Stimulated activated CD4-positive, alpha-beta T cell treated with anti-CD3 and anti-CD28 coated beads, Interleukin-15, amount 100 ng/mL, for 48 hours (primary cell): ENCODE measurements at regions not wholly inside any gene's neighbourhood (a gene's known extent, or its start where the extent isn't known, plus 50 kb on each side); places are given as distances from the start of the nearest gene placed in this dataset.
"Not testable (repeated sequence)": the region's sequence is repeated elsewhere in the genome, so short reads cannot be mapped to it uniquely, and the experiment has no call there.

Experiments used
- DNase-seq, 2 donors: peaks; one replicate each; pipeline ENCODE4 v3.0.0-alpha.2; 2020; ENCODE audit warnings: low read depth in 2 of 2

DNA sequence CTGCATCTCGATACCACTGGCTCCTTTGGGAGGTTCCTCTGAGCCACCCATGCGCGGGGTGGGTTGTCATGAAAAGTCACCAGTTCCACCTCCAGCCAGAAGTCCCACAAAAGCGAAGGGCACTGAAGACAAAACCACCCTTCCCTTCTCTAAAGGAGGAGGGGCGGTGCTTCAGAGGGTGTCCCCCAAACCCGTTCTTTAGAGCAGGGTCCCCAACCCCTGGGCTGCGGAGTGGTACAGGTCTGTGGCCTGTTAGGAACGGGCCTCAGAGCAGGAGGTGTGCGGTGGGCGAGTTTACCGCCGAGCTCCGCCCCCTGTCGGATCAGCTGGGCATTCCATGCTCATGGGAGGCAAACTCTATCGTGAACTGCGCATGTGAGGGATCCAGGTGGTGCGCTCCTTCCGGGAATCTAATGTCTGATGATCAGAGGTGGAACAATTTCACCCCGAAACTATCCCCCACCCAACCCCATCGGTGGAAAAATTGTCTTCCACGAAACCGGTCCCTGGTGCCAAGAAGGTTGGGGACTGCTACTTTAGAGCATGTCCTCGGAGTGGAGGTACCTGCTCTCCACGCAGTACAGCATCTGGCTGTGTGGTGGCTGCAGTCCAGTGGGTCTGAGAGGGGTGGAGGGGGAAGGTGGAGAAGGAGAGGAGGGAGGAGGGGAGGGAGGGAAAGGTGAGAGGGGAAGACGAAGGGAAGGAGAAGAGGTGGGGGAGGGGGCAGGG, 72.9 kb upstream of the SEPTIN5 start:
- no peak for DNase-seq

DNA sequence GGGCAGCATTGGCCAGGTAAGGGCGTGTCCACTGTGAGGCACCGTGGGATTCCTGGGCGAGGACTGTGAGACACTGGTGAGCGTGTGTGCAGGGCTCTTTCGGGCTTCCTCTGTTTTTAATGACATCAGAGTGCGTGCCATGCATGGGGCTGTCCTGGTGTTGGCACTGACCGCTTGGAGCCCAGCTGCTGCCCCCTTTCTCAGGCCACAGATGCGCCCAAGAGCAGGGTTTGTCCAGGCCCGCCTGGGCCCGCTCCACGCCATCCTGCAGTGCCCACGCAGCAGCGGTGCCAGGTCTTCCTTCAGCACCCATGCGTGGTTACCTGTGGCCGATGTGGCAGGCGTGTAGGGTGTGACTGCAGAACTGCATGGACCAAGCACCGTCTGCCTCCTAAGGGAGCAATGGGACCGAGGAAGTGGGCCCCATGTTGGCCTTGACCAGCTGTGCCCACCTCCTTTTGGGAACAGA, 72.3 kb upstream of the SEPTIN5 start:
- DNase-seq, result no peak

DNA sequence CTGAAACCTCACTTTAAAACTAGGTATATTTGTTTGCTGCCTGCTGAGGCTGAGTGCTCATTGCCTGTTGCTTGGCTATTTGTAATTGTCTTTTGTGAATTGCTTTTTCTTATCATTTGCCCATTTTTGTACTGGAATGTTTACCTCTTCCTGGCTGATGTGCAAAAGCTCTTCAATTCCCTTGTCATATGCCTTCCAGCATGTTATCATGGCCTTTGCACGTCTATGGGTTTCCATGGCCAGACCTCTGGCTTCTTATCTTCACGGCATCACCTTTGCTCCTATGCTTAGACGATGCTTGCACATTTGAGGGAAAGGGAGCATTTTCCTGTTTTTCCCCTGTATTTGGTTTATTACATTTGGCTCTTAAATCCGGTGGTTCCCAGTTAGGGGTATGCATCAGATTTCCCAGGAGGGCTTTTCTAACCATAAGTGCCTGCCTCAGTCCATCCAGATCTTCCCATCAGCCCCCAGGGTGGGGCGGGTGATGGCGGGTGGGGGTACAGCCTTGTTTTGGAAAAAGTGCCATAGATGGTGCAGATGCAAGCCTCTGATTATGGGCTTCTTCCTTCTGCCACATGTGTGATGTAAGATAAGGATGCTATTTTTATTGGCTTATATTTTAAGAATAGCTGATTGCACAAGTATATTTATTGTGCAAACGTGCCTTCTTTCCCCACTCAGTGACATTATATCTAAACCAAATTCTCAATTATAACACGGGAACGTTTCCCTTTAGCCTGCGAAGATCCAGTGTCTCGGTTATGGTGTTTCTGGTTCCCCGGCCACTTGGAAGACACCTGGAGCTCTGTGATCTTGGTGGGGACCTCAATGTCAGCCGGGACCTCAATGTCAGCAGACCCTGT, 70.6 kb upstream of the SEPTIN5 start:
- no peak for DNase-seq

DNA sequence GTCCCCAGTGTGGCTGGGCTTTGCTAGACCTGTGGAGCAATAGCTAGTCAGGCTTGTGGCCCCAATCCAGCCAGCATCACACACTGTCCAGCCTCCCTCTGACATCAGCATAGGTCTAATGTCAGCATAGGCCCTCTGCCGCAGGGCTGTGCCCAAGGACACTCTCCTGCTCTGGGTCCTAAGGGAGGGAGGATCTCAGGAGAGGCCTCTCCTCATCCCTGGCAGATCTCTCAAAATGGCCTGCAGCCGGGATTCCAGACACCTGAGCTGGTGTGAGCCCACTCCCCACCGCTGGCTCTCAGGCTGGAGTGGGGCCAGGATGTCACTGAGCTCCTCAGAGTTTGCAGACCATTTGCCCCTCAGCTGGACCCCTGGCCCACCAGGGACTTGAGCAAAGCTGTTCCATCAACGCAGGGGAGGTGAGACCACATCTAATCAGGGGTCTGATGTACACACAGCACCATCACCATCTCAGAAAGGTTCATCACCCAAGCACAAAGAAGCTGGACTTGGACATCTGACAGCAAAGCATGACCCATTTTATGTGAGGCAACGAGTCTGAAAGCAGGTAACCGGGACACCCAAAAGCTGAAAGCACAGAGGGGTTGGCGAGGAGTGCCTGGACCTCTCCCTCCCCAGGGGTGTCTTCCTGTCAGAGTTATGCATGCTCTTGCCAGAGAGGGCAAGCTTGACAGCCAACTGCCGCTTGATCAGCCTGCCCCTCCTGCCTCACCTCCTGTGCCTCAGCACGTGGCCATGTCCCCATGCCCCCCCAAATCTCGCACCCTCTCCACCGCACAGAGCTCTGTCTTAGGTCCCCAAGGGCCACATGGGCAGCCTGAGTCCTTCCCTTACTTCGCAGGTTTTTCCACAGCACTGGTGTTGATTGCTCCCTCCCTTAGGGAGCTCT, 69.7 kb upstream of the SEPTIN5 start:
- DNase-seq, result no peak

DNA sequence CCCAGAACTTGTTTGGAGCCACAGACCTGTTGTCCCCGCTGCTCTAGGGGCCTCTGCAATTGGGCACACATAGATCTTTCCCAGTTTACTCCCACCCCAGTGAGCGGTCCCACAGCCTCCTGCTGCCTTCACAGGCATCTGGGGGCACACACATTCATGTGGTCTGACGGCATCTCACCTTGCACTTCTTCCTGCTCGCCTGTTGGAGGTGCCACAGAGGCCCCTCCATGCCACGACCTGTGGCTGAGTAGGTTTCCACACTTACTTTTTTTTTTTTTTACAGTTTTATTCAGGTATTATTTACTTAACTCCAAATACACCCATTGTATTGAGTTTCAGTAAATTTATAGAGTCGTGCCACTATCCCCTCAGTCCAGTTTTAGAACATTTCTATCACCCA, 68.9 kb upstream of the SEPTIN5 start:
- DNase-seq, result no peak

DNA sequence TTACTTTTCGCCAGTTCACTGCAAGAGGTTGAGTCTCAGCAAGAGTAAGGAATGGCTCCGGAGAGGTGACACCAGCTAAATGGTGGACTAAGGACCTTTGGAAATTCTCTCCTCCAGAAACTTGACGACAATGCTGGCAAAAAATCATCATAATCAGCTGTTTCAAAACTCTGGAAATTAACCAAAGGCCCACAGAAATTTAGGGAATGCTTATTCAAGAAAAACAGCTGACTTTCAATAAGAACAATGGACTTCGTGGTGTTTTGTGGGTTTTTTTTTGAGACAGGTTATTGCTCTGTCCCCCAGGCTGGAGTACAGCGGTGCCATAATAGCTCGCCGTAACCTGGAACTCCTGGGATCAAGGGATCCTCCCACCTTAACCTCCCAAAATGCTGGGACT, 68.4 kb upstream of the SEPTIN5 start:
- no peak for DNase-seq

DNA sequence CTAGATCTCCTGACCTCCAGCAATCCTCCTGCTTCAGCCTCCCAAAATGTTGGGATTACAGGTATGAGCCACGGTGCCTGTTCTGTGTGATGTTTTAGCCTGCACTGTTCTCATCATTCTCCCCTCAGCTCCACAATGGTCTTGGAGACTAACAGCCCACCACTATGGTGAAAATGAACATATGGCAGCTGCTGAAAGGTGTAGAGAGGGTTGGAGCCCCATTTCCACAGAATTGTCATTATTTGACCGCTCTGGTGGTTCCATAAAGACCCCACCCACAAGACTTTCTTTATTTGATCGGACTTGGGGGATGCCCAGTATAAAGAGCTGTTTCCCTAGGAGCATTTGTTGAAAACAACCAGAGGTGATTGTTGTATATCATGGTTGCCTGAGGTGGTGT, 67.9 kb upstream of the SEPTIN5 start:
- DNase-seq, result no peak

DNA sequence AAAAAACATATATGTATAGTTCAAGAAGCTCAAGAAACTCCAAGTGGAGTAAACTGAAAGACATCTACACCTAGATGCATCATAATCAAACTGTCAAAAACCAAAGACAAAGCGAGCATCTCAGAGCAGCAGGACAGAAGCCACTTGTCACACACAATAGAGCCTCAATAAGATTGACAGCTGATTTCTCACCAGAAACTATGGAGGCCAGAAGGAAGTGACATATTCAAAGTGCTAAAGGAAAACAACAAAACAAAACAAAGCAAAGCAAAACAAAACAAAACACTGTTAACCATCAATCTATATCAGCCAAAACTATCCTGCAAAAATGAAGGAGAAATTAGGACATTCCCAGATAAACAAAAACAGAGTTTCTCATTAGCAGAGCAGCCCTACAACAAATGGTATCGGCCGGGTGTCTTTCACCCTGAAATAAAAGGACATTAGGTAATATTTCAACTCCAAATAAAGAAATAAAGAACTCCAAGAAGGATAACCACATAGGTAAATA, 65.8 kb upstream of the SEPTIN5 start:
- no peak for DNase-seq

DNA sequence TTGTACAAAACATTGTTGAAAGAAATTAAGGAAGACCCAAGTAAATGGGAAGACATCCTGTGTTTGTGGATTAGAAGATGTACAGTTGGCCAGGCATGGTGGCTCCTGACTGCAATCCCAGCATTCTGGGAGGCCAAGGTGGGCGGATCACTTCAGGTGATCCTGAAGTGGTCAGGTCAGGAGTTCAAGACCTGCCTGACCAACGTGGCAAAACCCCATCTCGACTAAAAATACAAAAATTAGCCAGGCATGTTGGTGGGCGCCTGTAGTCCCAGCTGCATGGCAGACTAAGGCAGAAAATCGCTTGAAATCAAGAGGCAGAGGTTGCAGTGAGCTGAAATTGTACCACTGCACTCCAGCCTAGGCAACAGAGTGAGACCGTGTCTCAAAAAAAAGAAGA, 62.0 kb upstream of the SEPTIN5 start:
- DNase-seq, result no peak

DNA sequence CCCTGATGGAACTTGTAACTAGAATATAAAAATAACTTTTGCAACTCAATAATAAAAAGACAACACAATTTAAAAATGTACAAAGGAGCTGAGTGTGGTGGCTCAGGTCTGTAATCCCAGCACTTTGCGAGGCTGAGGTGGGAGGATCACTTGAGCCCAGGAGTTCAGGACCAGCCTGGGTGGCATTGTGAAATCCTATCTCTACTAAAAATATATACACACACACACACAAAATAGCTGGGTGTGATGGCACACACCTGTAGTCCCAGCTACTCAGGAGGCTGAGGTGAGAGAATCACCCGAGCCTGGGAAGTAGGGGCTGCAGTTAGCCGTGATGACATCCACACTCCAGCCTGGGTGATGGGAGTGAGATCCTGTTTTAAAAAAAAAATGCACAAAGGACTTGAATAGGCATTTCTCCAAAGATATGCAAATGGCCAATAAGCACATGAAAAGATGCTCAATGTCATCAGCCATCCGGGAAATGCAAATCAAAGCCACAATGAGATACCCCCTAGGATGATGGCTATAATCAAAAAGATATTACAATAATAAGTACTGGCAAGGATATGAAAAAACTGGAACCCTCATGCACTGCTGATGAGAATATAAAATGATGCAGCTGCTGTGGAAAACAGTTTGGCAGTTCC, 59.8 kb upstream of the SEPTIN5 start:
- no peak for DNase-seq

DNA sequence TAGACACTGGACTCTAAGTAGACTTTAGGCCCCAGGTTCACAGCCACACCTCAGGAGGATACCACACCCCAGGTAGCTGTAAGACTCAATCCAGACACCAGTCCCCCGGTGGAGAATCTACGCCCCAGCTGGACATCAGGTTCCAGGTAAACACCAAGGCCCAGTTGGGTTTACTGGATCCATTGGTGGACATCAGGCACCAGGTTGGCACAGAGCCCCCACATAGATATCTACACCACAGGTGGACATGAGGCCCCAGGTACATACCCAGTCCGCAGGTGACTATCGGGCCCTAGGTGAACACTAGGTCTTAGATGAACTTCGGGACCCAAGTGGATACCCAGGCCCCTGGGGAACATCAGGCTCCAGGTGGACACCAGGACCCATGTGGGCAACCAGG, 58.9 kb upstream of the SEPTIN5 start:
- DNase-seq, result no peak

DNA sequence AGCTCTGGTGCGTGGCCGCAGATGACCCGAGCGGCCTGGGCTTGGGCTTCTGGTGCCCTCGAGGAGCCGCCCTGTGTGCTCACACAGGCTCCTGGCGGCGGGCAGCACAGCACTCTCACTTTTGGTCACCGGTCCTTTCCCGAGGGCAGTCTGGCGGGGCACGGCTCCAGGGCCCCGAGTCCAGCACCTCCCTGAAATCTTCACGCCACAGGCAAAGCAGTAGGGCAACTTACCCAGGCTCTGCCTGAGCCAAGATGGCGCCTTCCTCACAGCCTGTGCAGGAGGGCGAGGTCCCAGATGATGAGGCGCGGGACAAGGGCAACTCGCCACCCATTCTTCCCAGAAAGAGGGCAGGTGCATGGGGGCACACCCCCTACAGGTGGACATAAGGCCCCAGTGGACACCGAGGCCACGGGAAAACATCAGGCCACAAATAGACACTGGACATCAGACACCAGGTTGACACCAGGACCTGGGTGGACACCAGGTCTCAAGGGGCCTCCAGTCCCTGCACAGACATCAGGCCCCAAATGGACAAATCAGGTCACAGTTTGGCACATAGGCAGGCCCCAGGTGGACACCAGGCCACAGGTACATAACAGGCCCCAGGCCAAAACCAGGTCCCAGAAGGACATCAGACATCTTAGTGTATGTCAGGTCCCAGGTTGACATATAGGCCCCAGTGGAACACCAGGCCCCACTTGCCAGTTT, 57.6 kb upstream of the SEPTIN5 start:
- DNase-seq, result no peak

DNA sequence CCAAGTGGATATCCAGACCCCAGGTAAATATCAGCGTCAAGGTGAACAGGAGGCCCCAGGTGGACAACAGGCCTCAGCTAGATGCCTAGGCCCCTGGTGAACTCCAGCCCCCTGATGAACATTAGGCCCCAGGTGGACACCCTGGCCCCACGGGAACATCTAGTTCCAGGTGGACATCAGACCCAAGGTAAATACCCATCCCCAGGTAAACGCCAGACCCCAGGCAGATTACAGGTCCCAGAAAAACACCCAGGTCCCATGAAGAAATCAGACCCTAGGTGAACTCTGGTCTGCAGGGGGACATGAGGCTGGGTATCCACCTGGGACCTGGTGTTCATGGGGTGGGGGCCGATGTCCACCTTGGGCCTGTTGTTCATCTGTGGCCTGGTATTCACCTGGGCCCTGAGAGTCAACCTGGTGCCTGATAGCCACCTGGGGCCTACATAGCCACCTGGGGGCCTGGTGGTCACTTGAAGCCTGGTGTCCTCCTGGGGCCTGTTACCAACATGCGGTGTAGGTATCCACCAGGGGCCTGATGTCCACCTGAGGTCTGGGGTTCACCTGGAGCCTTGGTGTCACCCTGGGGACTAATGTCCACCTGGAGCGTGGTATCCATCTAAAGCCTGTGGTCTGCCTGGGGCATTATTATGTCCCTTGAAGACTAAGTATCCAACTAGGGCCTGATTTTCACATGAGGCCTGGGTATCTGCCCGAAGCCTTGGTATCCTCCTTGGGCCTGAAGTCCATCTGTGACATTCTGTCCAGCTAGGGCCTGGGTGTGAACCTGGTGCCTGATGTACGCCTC, 56.8 kb upstream of the SEPTIN5 start:
- no peak for DNase-seq

DNA sequence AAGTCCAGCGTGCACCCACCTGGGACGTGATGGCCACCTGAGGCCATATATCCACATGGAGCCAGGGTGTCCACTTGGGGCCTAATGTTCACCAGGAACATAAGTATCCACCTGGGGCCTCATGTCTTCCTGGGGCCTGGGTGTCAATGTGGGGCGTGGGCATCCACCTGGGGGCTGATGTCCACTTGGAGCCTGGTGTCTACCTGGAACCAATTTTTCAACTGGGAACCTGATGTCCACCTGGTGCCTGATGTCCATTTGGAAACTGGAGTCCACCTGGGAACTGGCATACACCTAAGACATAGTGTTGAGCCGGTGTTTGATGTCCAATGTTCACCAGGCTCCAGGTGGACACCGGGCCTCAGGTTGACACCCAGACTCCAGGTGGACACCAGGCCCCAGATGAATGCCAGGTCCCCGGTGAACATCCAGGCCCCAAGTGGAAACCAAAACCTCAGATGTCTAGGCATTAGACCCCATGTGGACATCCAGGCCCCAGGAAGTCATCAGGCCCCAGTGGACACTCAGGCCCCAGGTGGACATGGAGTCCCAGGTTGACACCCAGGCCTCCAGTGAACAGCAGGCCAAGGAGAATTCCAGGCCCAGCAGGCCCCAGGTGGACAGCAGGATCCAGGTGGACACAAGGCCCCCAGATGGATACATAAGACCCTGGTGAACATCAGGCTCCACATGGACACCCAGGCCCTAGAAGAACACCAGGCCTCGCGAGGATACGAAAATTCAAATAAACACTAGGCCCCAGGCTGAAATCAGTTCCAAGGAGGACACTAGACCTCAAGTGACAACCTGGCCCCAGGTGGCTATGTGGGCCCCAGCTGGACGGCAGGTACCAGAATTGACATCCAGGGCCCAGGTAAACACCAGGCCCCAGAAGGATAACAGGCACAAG, 56.0 kb upstream of the SEPTIN5 start:
- no peak for DNase-seq

DNA sequence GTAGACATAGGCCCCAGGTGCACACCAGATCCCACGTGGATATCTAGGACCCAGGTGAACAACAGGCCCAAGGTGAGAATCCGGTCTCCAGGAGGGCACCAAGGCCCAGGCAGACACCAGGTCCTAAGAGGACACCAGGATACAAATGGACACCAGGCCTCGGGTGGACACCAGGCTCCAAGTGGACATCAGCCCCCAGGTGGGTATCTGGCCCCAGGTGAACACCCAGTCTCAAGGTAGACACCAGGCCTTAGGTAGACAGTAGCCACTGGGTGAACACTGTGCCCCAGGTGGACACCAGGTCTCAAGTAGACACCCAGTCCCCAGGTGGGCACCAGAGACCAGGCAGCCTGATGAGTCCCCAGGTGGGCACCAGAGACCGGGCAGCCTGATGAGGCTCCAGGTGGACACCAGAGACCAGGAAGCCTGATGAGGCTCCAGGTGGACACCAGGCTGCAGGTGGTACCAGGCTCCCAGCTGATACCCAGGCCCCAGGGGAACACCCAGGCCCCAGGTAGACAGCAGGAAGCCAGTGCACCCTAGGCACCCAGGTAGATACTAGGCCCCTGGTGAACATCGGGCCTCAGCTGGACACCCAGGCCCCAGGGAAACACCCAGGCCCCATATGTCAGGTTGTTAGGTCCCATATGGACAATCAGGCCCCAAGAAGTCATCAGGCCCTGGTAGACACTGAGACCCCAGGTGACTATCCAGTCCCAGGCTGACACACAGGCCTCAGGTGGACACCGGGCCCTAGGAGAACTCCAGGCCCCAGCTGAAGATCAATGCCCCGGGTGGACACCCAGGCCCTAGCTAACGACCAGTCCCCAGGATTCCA, 55.1 kb upstream of the SEPTIN5 start:
- no peak for DNase-seq

DNA sequence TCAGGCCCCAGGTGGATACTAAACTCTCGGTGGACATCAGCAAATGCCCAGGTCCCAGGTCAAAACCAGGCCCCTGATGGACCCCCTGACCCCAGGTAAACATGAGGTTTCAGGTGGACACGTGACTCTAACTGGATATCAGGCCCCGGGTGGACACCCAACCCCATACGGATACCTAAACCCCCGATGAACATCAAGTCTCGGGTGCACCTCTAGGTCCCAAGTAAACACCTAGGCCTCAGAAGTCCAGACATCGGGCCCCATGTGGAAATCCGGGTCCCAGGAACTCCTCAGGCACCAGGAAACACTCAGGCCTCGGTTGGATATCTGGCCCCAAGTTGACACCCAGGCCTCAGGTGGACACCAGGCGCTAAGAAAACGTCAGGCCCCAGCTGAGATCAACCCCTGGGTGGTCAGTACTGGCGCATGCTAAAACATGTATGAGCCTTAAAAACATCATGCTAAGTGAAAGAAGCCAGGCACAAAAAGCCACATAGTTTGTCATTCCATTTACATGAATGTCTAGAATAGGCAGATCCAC, 54.4 kb upstream of the SEPTIN5 start:
- no peak for DNase-seq

DNA sequence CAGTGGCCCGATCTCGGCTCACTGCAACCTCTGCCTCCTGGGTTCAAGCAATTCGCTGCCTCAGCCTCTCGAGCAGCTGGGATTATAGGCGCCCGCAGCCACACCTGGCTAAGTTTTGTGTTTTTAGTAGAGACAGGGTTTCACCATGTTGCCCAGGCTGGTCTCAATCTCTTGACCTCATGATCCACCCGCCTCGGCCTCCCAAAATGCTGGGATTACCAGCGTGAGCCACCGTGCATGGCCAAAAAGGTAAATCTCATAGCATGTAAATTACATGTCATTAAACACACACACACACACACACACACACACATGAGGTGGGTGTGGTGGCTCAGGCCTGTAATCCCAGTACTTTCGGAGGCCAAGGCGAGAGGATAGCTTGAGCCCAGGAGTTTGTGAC, 53.7 kb upstream of the SEPTIN5 start:
- DNase-seq, result not testable (repeated sequence)

DNA sequence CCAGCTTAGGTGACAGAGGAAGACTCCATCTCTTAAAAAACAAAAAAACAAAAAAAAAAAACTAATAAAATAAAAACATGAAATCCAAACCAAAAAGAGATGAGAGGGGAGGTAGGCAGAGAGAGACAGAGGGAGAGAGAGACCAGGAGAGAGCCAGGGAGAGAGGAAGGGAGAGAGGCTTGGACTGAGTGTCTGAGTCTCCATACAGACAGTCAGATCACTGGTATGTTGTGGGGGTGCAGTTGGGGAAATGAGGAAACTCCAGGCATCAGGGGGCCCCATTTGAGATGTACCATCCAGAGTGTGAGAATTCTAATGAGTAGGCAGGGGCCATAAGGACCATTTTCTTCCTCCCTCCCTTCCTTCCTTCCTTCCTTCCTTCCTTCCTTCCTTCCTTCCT, 53.1 kb upstream of the SEPTIN5 start:
- no peak for DNase-seq
